ENCODE measurements at regions not wholly inside any gene's neighbourhood (a gene's known extent, or its start where the extent isn't known, plus 50 kb on each side); places are given as distances from the start of the nearest gene placed in this dataset.
"Not testable (repeated sequence)": the region's sequence is repeated elsewhere in the genome, so short reads cannot be mapped to it uniquely, and the experiment has no call there.

GRCh38 chr3:81887448-81887847 is 126.0 kb upstream of the GBE1 start:
- DNase-seq (ENCODE audit: low read depth in 4 of 4, low spot score in 3 of 4): no peak

DNA sequence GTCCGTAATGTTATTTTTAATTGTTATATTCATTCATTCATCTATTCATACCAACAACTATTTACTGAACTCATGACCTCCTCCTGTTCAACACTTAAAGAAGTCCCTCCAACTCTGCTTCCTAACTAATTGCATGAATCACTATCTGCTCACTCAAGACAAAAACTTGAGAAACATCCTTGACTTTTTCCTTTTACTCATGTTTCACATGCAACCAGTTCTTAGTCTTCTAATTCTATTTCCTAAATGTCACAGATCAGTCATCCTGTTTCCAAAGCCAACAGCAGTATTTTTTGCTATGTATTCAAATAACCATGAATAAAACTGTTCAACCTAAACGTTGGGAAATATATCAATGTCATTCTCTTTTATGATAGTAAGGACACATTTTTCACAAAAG is 124.6 kb upstream of the GBE1 start:
- no peak for DNase-seq (ENCODE audit: low read depth in 4 of 4, low spot score in 3 of 4)

DNA sequence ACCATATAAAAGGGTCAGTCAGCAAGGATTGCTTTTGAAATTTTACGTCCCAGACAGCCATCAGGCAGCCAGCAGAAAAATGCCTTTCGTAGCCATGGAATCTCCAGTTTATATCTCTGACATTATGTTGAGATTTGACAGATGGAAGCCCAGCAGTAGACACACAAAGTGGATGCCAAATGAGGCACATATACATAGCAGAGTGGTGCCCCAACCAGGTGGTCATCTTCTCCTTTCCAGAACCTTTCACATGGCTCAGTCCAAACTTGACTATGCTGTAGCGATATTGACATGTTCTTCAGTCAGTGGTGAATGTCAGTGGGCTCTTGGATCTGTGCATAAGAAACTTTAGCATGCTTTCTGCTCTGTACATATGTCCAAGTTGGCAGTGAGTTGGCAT is 123.3 kb upstream of the GBE1 start:
- DNase-seq (ENCODE audit: low read depth in 4 of 4, low spot score in 3 of 4): no peak

DNA sequence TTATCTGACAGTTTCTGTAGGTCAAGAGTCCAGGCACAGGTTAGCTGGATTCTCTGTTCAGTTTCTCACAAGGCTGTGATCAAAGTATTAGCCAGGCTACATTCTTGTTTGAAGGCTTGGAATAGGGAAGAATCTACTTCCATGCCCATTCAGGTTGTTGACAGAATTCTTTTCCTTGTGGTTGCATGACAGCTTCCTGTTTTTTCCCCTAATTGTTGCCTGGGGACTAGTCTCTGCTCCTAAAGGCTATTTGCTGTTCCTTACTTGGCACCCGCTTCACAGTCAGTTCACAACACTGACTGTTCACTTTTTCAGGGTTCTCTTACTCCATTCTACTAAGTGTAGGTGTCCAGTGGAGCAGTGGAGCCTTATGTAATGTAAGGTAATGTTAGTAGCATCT is 115.4 kb upstream of the GBE1 start:
- no peak for DNase-seq (ENCODE audit: low read depth in 4 of 4, low spot score in 3 of 4)

DNA sequence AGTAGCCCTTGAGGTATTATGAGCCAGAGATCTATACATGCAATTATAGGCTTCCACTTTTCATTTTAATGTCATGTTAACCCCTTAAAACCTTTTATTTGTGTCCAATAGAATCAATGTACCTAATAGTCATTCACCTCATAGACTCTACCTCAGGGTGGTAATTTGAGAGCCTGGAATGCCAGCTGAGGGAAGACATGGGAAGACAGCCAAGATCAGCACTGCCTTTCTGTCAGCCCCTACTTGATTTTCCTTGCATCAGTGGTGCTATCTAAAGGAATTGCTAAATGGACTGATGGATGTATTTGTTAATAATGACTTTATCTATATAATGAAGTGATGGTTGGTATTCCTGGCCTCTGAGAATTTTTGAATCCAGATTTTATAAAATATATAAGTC is 113.3 kb upstream of the GBE1 start:
- DNase-seq (ENCODE audit: low read depth in 4 of 4, low spot score in 3 of 4): no peak

DNA sequence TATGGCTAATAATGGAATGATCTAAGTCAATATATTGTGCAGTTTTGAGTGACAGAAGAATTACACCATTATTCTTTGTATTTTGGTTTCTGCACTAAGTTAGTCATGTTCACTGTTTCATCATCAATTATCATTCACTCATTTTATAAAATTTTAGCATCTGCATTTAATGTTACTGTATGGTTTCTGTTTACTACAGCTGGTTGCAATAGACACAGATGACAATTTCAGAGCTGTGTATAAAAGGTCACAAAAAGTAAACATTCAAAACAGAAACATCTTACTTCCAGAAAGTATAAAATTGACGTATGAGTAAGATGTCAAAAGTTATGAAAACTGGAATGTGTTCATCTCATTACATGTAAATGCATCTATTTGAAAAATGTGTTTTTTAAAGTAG is 111.1 kb upstream of the GBE1 start:
- no peak for DNase-seq (ENCODE audit: low read depth in 4 of 4, low spot score in 3 of 4)

DNA sequence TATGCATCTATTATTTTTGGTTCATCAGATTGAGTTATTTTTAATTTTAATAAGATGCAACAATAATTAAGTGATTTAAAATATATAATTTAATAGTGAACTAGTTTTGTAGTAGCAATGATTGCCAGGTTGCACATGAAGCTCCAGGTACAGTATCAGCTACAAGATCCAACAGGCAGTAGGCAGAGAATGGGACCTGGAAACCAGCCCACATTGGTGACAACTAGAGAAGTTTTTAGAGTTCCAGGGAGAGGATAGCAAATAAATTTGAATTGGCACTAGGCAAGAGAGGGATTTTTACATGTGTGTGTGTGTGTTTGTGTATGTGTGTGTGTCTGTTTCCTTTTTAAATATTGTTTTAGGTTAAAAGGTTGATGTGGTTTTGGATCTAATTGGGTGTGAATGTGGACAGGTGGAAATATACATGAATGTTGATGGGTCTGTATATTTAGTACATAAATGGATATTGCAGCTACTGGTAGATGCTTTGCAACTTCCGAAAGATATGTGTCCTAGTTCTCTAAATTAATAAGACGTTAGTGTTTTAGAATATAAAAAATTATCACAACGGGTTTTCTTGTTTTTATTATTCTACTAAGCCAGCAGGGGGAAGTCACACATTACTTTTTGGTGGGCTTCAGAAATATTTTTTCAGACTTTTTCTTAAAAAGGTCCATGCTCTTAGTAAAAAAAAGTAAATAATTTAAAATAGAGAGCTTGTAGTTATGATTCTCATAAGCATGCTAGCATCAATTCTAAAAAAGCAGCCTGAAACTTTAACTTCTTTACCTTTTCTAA is 110.1 kb upstream of the GBE1 start:
- no peak for DNase-seq (ENCODE audit: low read depth in 4 of 4, low spot score in 3 of 4)

DNA sequence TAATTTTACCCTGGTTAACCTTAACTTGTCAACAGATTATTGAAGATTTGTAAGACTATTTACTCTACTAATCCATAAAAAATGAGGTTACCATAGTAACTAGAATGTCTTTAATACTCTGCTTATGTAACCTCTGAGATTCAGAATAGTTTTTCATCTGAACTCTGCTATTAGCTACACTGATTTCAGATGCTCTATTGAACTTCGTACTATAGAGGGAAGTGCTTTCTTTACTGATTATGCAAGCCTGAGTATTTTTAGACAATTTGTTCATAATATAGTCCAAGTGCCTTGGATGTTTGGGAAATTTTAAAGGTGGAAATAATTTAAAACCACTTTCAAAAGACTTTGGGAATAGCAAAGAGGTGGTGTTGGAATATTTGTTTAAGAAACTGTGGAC is 107.9 kb upstream of the GBE1 start:
- no peak for DNase-seq (ENCODE audit: low read depth in 4 of 4, low spot score in 3 of 4)

DNA sequence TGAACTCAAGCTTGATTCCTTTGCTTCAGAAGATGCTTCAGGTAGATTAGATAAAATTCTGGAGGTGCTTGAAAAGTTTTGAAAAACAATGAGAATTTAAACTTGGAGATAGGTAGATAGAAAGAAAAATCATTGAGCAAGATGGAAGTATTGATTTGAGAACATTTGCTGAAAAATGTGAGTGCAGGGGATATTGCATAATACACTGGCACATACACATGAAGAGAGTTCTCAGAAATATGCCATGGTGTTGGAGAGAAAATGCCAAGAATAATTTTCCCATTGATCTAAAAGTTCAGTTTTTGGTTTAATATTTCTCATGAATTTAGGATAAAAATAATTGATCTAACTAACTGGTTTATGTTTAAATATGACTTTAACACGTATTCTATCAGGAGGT is 107.2 kb upstream of the GBE1 start:
- no peak for DNase-seq (ENCODE audit: low read depth in 4 of 4, low spot score in 3 of 4)

GRCh38 chr3:81867875-81868274 is 106.4 kb upstream of the GBE1 start:
- no peak for DNase-seq (ENCODE audit: low read depth in 4 of 4, low spot score in 3 of 4)

DNA sequence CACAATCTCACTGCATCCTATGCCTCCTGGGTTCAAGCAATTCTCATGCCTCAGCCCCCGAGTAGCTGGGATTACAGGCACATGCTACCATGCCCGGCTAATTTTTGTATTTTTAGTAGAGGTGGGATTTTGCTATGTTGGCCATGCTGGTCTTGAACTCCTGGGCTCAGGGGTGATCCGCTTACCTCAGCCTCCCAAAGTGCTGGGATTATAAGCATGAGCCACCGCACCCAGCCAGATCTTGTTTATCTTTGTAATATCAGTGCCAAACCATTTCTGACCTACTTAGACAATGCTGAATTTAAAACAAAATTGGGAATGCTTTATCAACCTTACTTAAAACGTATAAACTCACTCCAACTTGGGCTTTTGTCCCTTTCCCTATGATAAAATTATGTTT is 103.7 kb upstream of the GBE1 start:
- DNase-seq (ENCODE audit: low read depth in 4 of 4, low spot score in 3 of 4): not testable (repeated sequence)

DNA sequence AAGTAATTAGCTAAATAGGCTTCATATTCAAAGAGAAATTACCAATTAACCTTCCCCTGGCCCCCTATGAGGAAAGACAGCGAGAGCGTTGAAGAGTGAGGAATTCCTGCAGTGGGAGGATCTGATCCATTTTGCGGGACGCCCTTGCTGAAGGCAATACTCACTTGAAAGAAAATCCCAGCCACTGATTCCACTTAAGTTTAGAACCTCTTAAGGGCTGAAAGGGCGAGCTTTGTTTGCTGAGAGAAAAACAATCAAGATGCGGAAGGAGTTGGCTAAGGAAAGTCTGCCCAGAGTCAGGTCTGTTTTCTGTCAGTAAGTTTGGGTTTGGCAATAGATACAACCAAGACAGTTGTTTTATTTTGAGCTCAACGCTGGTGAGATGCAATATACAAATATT is 102.8 kb upstream of the GBE1 start:
- no peak for DNase-seq (ENCODE audit: low read depth in 4 of 4, low spot score in 3 of 4)

DNA sequence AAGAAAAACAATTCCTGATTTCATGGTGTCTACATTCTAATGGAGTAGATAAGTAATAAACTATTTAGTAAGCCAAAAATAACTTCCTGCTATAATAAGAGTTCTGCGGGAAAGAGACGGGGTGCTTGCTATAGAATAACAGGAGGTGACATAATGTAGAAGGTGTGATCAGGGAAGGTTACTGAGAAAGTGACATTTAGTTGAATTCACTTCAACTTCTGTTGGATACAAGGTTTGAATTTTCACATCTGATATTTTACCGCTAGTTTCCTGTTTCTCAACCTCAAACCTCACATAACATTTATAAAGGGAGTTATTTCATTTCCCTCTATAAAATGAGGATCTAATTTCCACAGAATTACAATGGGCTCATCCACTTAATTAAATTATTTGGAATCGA is 102.3 kb upstream of the GBE1 start:
- no peak for DNase-seq (ENCODE audit: low read depth in 4 of 4, low spot score in 3 of 4)

DNA sequence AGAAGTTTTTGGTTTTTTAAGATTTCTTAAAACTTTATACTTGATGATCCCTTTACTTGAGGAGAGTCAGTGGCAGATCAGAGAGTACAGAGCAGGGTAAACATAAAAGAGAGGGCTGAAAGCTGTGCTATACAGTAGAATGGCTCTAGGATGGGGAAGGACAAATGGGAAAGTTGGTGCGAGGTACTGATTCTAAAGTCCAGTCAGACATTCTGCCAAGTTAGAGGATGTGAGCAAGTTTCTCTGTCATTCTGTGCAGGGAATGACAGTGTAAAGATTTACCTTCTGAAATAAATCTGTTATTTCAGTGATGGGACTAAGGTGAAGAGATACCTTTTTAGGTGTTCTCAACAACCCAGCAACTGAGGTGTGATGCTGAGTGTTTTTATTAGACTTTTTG is 100.1 kb upstream of the GBE1 start:
- DNase-seq (ENCODE audit: low read depth in 4 of 4, low spot score in 3 of 4): no peak

DNA sequence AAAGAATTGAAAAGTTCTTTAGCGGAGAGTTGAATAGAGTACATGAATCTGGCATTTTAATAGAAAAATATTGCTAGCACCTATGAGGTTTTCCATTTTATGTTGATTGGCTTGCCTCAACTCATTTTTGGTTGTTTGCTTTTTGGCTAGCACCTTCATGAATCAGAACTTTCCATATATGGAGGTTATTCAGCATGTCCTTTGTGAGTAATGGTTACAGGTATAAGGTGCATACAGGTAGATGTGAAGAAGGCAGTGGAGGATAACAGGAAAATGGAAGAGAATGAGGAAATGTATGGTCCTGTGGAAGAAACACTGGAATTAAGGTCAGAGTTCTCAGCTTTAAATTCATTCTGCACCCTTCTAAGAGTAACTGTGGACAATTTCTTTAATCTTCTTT is 98.1 kb upstream of the GBE1 start:
- no peak for DNase-seq (ENCODE audit: low read depth in 4 of 4, low spot score in 3 of 4)

- DNase-seq (ENCODE audit: low read depth in 4 of 4, low spot score in 3 of 4): no peak
Observed at GRCh38 chr3:81853431-81853830, 92.0 kb upstream of the GBE1 start.

DNA sequence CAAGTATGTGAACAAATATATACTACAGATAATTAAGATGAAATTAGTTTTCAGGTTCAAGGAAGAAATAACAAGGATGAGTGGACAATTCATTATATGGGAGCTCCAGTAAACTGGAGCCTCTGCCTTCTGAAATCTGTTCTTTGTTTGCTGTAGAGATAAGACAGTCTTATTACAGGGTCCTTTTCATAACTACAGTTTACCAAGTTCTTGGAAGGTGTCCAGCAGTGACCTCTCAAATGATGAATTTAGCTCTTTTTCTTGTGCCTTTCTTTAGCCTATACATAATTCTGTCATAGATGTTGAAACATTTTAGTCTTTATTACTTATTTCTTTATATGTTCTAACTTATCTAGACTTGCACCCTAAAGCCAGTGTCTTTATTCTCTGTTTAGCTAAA is 89.7 kb upstream of the GBE1 start:
- DNase-seq (ENCODE audit: low read depth in 4 of 4, low spot score in 3 of 4): no peak

GRCh38 chr3:81846988-81847387 is 85.5 kb upstream of the GBE1 start:
- DNase-seq (ENCODE audit: low read depth in 4 of 4, low spot score in 3 of 4): no peak

- no peak for DNase-seq (ENCODE audit: low read depth in 4 of 4, low spot score in 3 of 4)
Observed at GRCh38 chr3:81841540-81841939, 80.1 kb upstream of the GBE1 start.

DNA sequence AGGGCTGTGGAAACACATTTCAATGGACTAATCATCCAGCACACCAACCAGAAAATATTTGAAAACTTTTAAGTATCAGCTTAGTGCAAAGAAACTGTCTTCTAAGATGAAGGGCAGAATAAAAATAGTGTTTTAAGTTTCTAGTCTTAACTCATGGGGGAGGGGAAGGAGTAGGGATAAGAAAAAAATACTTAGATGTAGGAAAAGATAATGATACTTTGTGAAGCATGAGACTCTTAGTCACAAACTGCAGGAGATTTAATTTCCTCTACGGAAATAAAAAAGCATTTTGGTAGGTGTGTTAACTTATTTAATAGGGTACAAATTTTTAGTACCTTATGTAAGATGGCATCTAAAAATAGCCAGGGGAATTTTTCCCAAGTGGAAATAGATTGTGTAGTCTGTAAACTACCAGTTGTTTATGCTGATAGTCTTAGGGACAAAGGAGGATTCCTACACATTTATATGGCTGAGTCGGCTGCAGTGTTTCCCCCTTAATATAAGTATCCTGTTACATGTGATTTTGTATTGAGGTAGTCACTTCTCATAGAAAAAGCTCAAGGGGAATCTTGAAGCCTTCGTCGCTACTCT is 78.2 kb upstream of the GBE1 start:
- no peak for DNase-seq (ENCODE audit: low read depth in 4 of 4, low spot score in 3 of 4)

DNA sequence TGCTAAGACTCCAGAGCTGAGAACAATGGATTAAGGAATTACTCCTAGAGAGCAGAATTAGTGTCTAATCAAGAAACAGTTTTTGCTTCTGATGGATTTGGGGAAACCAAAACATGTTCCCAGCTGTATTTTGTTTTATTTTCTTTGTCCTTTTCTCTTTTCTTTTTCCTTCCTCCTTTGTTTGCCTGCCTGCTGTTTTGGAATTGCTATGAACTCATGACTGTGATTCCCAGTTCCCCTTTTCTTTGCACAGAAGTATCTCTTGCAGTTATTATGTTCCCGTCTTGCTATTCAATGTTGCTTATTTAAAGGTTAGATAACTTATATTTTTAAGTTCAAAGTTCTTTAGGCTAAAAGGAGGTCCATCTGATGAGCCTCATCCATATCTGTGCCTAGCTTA is 77.0 kb upstream of the GBE1 start:
- DNase-seq (ENCODE audit: low read depth in 4 of 4, low spot score in 3 of 4): no peak

DNA sequence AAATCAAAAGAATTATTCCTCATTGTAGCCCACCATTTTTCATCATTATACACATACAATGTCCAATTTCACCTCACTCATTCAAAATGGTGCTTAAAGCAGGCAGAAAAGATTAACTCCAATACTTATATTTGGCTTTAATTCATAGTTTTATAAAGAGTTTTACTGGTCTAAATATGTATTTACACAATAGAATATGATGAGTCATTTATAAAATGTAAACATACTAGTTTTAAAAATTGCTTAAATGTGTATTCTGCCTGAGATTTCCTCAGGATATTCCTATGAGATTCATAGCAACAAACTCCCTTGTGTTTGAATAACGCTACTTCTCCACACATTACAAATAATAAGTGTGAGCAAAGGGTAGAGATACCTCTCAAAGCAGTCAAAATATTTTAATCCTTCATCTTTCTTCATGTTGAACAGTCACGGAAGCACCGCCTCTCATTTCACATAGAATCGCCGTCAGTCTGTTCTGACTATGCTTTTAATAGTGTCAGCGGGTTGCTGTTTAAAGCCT is 75.7 kb upstream of the GBE1 start:
- DNase-seq (ENCODE audit: low read depth in 4 of 4, low spot score in 3 of 4): no peak

- no peak for DNase-seq (ENCODE audit: low read depth in 4 of 4, low spot score in 3 of 4)
Observed at GRCh38 chr3:81829937-81830336, 68.5 kb upstream of the GBE1 start.
